Stimulated activated naive CD8-positive, alpha-beta T cell treated with anti-CD3 and anti-CD28 coated beads, Interleukin-15, Interleukin-2, amounts not matched to agents 100 ng/mL and 50 ng/mL, for 24 hours (primary cell): ENCODE measurements at regions not wholly inside any gene's neighbourhood (a gene's known extent, or its start where the extent isn't known, plus 50 kb on each side); places are given as distances from the start of the nearest gene placed in this dataset.
"Not testable (repeated sequence)": the region's sequence is repeated elsewhere in the genome, so short reads cannot be mapped to it uniquely, and the experiment has no call there.

Experiments used
- H3K27ac Mint-ChIP-seq: one replicate; pipeline ENCODE4 v1.8.0; 2021; ENCODE audit warnings: mild to moderate bottlenecking, mixed read lengths
- H3K27me3 Mint-ChIP-seq: one replicate; pipeline ENCODE4 v1.8.0; 2021; ENCODE audit warnings: mixed read lengths
- H3K36me3 Mint-ChIP-seq: one replicate; pipeline ENCODE4 v1.8.0; 2021; ENCODE audit warnings: low read depth, mixed read lengths
- H3K4me1 Mint-ChIP-seq: one replicate; pipeline ENCODE4 v1.8.0; 2021; ENCODE audit warnings: low read depth, mixed read lengths
- H3K4me3 Mint-ChIP-seq: one replicate; pipeline ENCODE4 v1.8.0; 2021; ENCODE audit warnings: mild to moderate bottlenecking, mixed read lengths
- H3K9me3 Mint-ChIP-seq: one replicate; pipeline ENCODE4 v1.8.0; 2021; ENCODE audit warnings: mixed read lengths

- Mint-ChIP-seq H3K4me3 (no peak overlapping the region), H3K27me3 (no peaks in the 10 kb centered on the region), H3K9me3 (no peaks in the 10 kb centered on the region), H3K36me3 (no peaks in the 10 kb centered on the region), H3K4me1 (peaks cover 3% of the 10 kb centered on the region), H3K27ac (no peak overlapping the region)
Measured at GRCh38 chr1:68785328-68785727, 288.4 kb upstream of the DEPDC1 start.

- Mint-ChIP-seq H3K36me3 (no peaks in the 10 kb centered on the region), H3K4me3 (no peak overlapping the region), H3K27me3 (no peaks in the 10 kb centered on the region), H3K27ac (no peak overlapping the region), H3K4me1 (peaks cover 3% of the 10 kb centered on the region), H3K9me3 (no peaks in the 10 kb centered on the region)
Measured at GRCh38 chr1:68788762-68789161, 291.9 kb upstream of the DEPDC1 start.

- no peak overlapping the region for H3K27ac Mint-ChIP-seq
- no peaks in the 10 kb centered on the region for H3K27me3 Mint-ChIP-seq
- H3K9me3 Mint-ChIP-seq = no peaks in the 10 kb centered on the region
- H3K4me3 Mint-ChIP-seq = no peak overlapping the region
- peaks cover 3% of the 10 kb centered on the region for H3K4me1 Mint-ChIP-seq
- H3K36me3 Mint-ChIP-seq = no peaks in the 10 kb centered on the region
Measured at GRCh38 chr1:68791800-68792199, 294.9 kb upstream of the DEPDC1 start.

- Mint-ChIP-seq H3K27ac (no peak overlapping the region), H3K9me3 (no peaks in the 10 kb centered on the region), H3K36me3 (no peaks in the 10 kb centered on the region), H3K4me3 (no peak overlapping the region), H3K4me1 (no peaks in the 10 kb centered on the region), H3K27me3 (no peaks in the 10 kb centered on the region)
Measured at GRCh38 chr1:68795956-68796355, 299.1 kb upstream of the DEPDC1 start.

- Mint-ChIP-seq H3K27me3 (no peaks in the 10 kb centered on the region), H3K4me1 (no peaks in the 10 kb centered on the region), H3K4me3 (no peak overlapping the region), H3K27ac (no peak overlapping the region), H3K9me3 (no peaks in the 10 kb centered on the region), H3K36me3 (no peaks in the 10 kb centered on the region)
Measured at GRCh38 chr1:68796888-68797287, 300.0 kb upstream of the DEPDC1 start.

GRCh38 chr1:68798071-68798470 is 301.2 kb upstream of the DEPDC1 start:
- no peaks in the 10 kb centered on the region for H3K36me3 Mint-ChIP-seq
- no peak overlapping the region for H3K4me3 Mint-ChIP-seq
- no peak overlapping the region for H3K27ac Mint-ChIP-seq
- no peaks in the 10 kb centered on the region for H3K4me1 Mint-ChIP-seq
- H3K9me3 Mint-ChIP-seq = peaks cover 7% of the 10 kb centered on the region
- no peaks in the 10 kb centered on the region for H3K27me3 Mint-ChIP-seq

GRCh38 chr1:68799096-68799495 is 302.2 kb upstream of the DEPDC1 start:
- H3K9me3 Mint-ChIP-seq = peaks cover 7% of the 10 kb centered on the region
- H3K4me3 Mint-ChIP-seq = no peak overlapping the region
- no peaks in the 10 kb centered on the region for H3K27me3 Mint-ChIP-seq
- H3K27ac Mint-ChIP-seq = no peak overlapping the region
- no peaks in the 10 kb centered on the region for H3K36me3 Mint-ChIP-seq
- H3K4me1 Mint-ChIP-seq = no peaks in the 10 kb centered on the region

GRCh38 chr1:68800182-68800581 is 303.3 kb upstream of the DEPDC1 start:
- H3K27me3 Mint-ChIP-seq = no peaks in the 10 kb centered on the region
- H3K4me3 Mint-ChIP-seq = no peak overlapping the region
- peaks cover 7% of the 10 kb centered on the region for H3K9me3 Mint-ChIP-seq
- H3K27ac Mint-ChIP-seq = no peak overlapping the region
- H3K4me1 Mint-ChIP-seq = no peaks in the 10 kb centered on the region
- no peaks in the 10 kb centered on the region for H3K36me3 Mint-ChIP-seq

- no peak overlapping the region for H3K27ac Mint-ChIP-seq
- H3K27me3 Mint-ChIP-seq = no peaks in the 10 kb centered on the region
- H3K4me1 Mint-ChIP-seq = no peaks in the 10 kb centered on the region
- H3K4me3 Mint-ChIP-seq = no peak overlapping the region
- peaks cover 7% of the 10 kb centered on the region for H3K9me3 Mint-ChIP-seq
- H3K36me3 Mint-ChIP-seq = no peaks in the 10 kb centered on the region
Measured at GRCh38 chr1:68801440-68801839, 304.6 kb upstream of the DEPDC1 start.

GRCh38 chr1:68805097-68805641 is 308.3 kb upstream of the DEPDC1 start:
- Mint-ChIP-seq H3K27me3 (no peaks in the 10 kb centered on the region), H3K36me3 (no peaks in the 10 kb centered on the region), H3K4me1 (no peaks in the 10 kb centered on the region), H3K27ac (no peak overlapping the region), H3K9me3 (peaks cover 7% of the 10 kb centered on the region), H3K4me3 (no peak overlapping the region)

GRCh38 chr1:68808351-68808750 is 311.5 kb upstream of the DEPDC1 start:
- Mint-ChIP-seq H3K36me3 (no peaks in the 10 kb centered on the region), H3K4me3 (no peak overlapping the region), H3K9me3 (no peaks in the 10 kb centered on the region), H3K27ac (no peak overlapping the region), H3K27me3 (no peaks in the 10 kb centered on the region), H3K4me1 (no peaks in the 10 kb centered on the region)

- no peak overlapping the region for H3K27ac Mint-ChIP-seq
- peaks cover 1% of the 10 kb centered on the region for H3K9me3 Mint-ChIP-seq
- no peak overlapping the region for H3K4me3 Mint-ChIP-seq
- H3K4me1 Mint-ChIP-seq = no peaks in the 10 kb centered on the region
- H3K36me3 Mint-ChIP-seq = no peaks in the 10 kb centered on the region
- no peaks in the 10 kb centered on the region for H3K27me3 Mint-ChIP-seq
Measured at GRCh38 chr1:68811806-68812205, 314.9 kb upstream of the DEPDC1 start.

GRCh38 chr1:68812333-68812732 is 315.5 kb upstream of the DEPDC1 start:
- peaks cover 6% of the 10 kb centered on the region for H3K9me3 Mint-ChIP-seq
- no peaks in the 10 kb centered on the region for H3K27me3 Mint-ChIP-seq
- no peaks in the 10 kb centered on the region for H3K36me3 Mint-ChIP-seq
- no peak overlapping the region for H3K4me3 Mint-ChIP-seq
- H3K27ac Mint-ChIP-seq = no peak overlapping the region
- H3K4me1 Mint-ChIP-seq = no peaks in the 10 kb centered on the region

GRCh38 chr1:68814067-68814466 is 317.2 kb upstream of the DEPDC1 start:
- Mint-ChIP-seq H3K36me3 (no peaks in the 10 kb centered on the region), H3K4me3 (no peak overlapping the region), H3K27ac (no peak overlapping the region), H3K4me1 (no peaks in the 10 kb centered on the region), H3K27me3 (no peaks in the 10 kb centered on the region), H3K9me3 (peaks cover 6% of the 10 kb centered on the region)

- H3K9me3 Mint-ChIP-seq = peaks cover 6% of the 10 kb centered on the region
- no peaks in the 10 kb centered on the region for H3K4me1 Mint-ChIP-seq
- H3K36me3 Mint-ChIP-seq = no peaks in the 10 kb centered on the region
- no peak overlapping the region for H3K27ac Mint-ChIP-seq
- no peak overlapping the region for H3K4me3 Mint-ChIP-seq
- no peaks in the 10 kb centered on the region for H3K27me3 Mint-ChIP-seq
Measured at GRCh38 chr1:68815632-68816031, 318.8 kb upstream of the DEPDC1 start.

GRCh38 chr1:68817505-68818210 is 320.8 kb upstream of the DEPDC1 start:
- H3K27ac Mint-ChIP-seq, H3K36me3 Mint-ChIP-seq, H3K4me3 Mint-ChIP-seq, H3K9me3 Mint-ChIP-seq, H3K27me3 Mint-ChIP-seq, H3K4me1 Mint-ChIP-seq: not testable (repeated sequence)
